ENCODE measurements at regions not wholly inside any gene's neighbourhood (a gene's known extent, or its start where the extent isn't known, plus 50 kb on each side); places are given as distances from the start of the nearest gene placed in this dataset.

DNA sequence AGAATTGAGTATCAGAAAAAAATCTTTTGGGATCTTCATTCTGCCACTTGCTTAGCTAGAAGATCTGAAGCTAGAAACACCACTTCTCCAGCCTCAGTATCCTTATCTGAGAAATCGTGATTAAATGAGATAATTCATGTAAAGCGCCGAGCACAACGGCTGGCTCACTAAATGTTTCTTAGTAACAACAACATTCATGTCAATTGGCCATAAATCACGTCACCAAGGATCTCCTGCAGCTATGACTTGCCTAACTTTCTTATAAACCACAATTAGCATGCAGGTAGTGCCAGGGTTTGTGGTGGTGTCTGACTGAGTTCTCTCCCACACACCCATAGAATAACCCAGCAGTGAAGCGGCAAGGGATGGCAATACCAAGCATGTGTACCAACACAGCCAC, 501.3 kb downstream of the EFNB2 start:
- no peak for DNase-seq (ENCODE audit: low spot score)

DNA sequence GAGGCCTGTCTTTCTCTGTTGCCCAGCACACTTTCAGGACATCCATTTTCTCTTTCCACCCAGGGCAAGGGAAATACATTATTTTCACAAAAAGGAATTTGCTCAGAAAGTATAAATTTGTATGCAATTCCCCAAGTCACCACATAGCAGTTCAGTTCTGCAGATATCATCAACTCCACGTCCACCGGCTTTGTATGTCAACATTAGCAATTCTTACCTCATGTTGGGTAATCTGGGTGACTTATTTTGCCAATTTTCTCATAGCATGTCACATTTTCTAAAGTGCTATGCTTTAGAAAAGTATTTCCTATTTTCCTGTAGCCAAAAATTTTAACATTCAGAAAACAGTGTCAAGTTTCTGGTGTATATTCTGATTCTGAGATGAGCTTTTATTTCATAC, 501.8 kb downstream of the EFNB2 start:
- no peak for DNase-seq (ENCODE audit: low spot score)

DNA sequence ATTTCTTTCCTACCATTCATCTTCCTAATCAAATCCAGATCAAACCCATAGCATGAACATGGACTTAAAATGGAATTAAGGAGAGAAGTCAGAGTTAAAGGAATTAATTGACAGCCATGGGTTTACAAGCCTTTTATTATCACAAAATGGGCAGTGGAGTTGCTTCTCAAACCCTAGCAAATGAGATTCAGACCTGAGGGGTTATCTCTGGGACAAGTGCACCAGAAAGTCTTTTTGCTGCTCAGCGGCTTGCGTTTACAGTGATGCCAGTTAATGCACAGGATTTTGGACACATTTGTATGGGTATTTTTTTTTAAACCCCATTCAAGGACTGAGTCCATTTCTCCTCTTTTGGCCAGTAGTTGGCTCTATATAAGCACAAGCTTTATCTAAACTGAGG, 503.0 kb downstream of the EFNB2 start:
- no peak for DNase-seq (ENCODE audit: low spot score)

DNA sequence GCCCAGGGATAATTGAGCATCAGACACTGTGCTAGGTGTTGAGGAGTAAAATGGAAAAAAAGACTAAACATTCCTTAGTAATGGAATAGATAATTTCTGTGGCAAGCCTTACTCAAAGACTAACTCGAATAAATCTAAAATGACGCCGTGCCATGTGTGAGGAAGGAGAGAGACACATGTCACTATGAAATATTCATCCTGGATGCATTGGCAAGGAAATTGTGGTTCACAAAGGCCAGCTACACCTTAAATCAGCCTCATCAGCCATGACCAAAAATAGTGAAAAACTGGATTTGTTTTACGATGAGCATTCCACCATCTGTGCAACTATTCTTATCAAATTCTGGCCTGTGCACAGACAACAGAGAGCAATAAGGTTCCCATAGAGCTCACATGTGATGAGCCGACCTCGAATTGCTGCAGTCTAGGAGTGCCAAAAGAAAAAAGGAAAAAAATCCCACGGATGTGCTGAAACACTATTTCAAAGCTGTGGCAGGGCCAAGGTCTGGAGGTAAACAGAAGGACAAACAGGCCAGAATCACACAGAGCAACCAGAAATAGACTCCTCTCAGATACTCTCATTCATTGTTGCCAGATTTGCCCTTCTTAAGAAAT, 505.7 kb downstream of the EFNB2 start:
- no peak for DNase-seq (ENCODE audit: low spot score)

DNA sequence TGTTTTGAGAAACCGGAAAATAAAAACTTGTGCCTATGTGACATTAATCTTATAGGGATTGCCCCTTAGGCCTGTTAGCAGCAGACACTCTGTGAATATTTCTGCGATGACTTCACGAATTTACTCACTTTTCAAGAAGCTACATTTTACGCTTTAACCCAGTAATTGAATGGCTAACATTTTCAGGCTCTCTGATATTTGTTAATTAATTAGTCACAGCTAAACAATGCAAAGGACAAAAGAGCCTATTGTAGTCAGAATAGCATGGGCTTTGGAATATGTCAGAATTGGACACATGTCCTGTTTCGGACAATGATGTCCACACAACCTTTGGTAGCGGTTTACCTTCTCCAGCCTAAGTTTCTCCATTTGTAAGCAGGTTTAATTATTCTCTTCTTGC, 506.6 kb downstream of the EFNB2 start:
- no peak for DNase-seq (ENCODE audit: low spot score)

DNA sequence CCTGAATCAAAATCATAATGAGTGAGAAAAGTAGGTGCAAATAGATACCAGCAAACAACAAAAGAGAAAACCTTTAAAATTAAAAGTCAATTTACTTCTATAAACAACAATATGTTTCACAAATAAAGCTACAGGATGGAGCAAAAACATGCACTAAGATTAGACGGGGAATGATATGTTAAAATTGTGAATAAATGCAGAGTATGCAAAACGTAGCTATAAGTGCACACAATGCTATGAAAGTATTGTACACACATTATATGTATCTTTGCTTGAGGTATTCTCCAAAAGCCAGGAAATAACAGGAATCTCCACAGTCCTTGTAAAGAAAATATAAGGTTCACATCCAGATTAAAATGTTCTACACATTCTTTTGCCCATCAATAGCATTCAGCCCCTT, 523.9 kb downstream of the EFNB2 start:
- DNase-seq (ENCODE audit: low spot score): no peak

- no peak for DNase-seq (ENCODE audit: low spot score)
Observed at GRCh38 chr13:106010836-106011235, 524.6 kb downstream of the EFNB2 start.

GRCh38 chr13:106008540-106008939, 526.9 kb downstream of the EFNB2 start:
- no peak for DNase-seq (ENCODE audit: low spot score)

- DNase-seq (ENCODE audit: low spot score): no peak
Observed at GRCh38 chr13:106007156-106007555, 528.3 kb downstream of the EFNB2 start.

- DNase-seq (ENCODE audit: low spot score): no peak
Observed at GRCh38 chr13:106003651-106004050, 531.8 kb downstream of the EFNB2 start.

- DNase-seq (ENCODE audit: low spot score): no peak
Observed at GRCh38 chr13:106001443-106001842, 534.0 kb downstream of the EFNB2 start.

DNA sequence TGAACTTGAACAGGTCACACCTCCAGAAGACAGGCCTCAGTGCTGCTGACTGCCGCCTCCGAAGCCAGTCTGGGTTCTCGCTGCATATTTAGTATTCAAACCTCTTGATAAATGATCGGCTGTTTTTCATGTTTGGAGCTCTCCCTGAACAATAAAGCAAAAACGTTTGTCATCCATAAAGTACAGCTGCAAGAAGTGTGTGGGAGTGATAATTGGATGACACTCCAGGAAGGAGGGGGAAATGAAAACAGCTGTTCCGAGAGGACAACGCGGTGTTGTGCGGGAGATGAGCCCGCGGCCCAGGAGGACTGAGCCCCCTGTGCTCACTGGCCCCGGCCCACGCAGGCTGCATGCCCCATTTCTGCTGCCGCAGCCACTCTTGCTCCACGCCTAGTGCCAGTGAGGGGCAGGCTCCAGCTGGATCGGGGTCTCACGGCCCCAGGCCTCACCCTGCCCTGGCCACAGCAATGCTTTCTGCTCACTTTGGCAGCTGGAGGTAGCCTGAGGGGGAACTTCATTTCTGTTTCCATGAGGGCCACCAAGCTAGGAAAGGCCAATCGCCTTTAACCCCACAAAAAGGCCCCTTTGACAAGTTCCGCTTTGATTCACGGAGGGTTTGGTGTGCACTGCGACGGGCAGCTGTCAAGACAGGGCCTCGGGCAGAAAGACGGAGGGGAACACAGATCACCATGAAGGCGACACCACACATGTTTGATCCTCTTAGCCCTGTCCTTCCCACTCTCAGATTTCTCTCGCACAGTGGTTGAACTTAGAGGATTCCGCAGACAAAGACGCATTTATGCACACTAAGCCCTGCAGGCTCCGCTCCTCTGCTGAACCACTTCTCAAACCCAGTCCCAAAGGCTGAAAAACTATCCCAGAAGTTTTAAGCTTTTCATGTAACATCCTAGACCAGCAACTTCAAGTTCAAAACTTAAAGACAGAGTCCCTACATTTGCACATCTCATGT, 537.6 kb downstream of the EFNB2 start:
- no peak for DNase-seq (ENCODE audit: low spot score)

DNA sequence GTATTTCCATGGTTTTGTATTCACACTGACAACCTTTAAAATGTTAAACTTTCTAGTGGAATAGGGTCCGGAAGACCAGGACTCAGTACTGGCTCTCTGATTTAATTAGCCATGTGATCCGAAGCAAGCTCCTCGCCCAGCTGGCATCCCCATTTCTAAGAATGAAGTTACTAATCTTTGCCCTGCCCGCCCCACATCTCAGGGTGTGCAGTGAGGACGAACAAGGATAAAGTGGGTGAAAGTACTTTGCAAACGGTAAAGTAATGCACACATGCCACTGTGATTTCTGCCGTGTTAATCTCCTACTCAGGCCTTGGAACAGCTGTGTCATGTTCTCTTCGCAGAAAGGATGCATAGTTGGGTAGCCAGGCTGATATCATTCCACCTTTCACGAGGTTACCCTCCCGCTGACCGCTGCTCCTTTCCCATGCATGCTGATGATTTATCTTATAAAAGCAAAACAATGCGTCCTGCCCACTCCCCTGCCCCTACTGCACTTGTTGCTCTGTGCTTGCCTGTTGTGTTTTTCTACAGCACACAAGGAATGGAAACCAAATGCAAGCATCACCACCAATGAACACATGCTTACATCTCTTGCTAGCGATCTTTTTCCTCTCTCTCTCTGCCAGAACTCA, 539.0 kb downstream of the EFNB2 start:
- DNase-seq (ENCODE audit: low spot score): no peak

DNA sequence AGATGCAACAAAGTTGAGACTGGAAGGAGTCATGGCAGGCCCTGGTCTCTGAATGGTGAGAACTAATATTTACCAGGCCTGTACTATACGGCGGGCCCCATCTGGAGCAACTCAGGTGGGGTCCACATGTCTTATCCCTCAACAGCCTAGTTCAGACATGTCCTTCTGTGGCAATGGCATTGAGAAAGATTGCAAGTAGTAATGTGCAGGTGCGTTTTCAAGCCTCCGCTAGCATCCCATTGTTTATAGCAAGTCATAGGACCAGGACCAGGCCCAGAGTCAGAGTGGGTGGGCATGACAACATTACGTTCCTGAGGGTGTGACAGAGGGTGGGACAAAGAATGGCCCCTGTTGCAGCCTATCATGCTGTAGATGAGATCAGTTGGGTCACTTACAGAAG, 541.1 kb downstream of the EFNB2 start:
- DNase-seq (ENCODE audit: low spot score): no peak

GRCh38 chr13:105991622-105992277, 543.7 kb downstream of the EFNB2 start:
- DNase-seq (ENCODE audit: low spot score): peak; percentile 27

GRCh38 chr13:105991131-105991530, 544.3 kb downstream of the EFNB2 start:
- DNase-seq (ENCODE audit: low spot score): no peak

DNA sequence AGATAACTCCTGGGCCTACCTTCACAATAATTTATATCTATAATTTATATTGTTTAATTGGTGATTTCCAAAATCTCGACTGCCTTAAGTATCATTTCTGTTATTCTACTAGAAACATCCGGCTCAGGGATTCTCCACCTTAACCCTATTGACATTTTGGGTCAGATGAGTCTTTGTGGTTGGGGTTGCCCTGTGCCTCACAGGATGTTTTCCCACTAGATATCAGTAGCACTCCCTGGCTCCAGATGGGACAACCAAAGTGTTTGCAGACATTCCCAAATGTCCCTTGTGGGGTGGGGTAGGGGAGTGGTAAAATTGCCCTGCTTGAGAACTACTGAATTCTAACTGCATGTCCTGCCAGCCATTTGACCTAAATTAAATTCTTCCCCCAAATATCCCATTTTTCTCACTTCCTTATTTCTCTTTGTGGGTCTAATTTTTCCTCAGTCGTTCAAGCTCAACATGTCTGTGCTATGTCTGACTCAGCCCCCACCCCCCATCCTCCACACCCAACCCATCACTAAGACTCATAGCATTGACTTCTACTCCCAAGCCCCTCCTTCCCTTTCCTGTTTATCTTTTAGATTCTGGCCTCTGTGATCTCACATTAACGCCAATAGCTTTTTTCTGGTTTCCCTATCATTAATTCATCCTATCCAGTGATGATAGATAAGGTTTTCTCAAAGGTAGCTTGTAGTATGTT, 545.1 kb downstream of the EFNB2 start:
- DNase-seq (ENCODE audit: low spot score): no peak

GRCh38 chr13:105984646-105985045, 550.8 kb downstream of the EFNB2 start:
- no peak for DNase-seq (ENCODE audit: low spot score)

- DNase-seq (ENCODE audit: low spot score): no peak
Observed at GRCh38 chr13:105984236-105984635, 551.2 kb downstream of the EFNB2 start.

- DNase-seq (ENCODE audit: low spot score): no peak
Observed at GRCh38 chr13:105982219-105982930, 553.1 kb downstream of the EFNB2 start.
